Natural killer cell (primary cell): ENCODE measurements at regions not wholly inside any gene's neighbourhood (a gene's known extent, or its start where the extent isn't known, plus 50 kb on each side); places are given as distances from the start of the nearest gene placed in this dataset.

ENCODE experiments used
- ATAC-seq, 3 donors: fragments of 150-1000 bp in 2 of 3; fragments of 200-7000 bp in 1 of 3; cut with Tn5 transposase; 1 replicate in 1 of 3; 2 replicates in 2 of 3; pipeline ENCODE4 v1.10.0; 2021; ENCODE audit warnings: mild to moderate bottlenecking in 2 of 3, moderate library complexity in 2 of 3
- DNase-seq, 2 donors: peaks; one replicate each; pipeline versions ENCODE4 v3.0.0 to v3.0.0-alpha.2; 2013 to 2021; ENCODE audit warnings: mixed read lengths in 1 of 2
- H3K27ac ChIP-seq: one replicate; pipeline ENCODE4 v1.5.1; 2013; ENCODE audit warnings: mild to moderate bottlenecking, low read length
- H3K27me3 ChIP-seq: one replicate; pipeline ENCODE4 v1.6.1; 2013; ENCODE audit warnings: low read length; ENCODE audit not compliant: control insufficient read depth, insufficient read depth
- H3K36me3 ChIP-seq: one replicate; pipeline ENCODE4 v1.6.1; 2013; ENCODE audit warnings: low read length; ENCODE audit not compliant: control insufficient read depth, insufficient read depth
- H3K4me1 ChIP-seq: one replicate; pipeline ENCODE4 v1.6.1; 2013; ENCODE audit warnings: low read length; ENCODE audit not compliant: control insufficient read depth, insufficient read depth
- H3K4me3 ChIP-seq: one replicate; pipeline ENCODE4 v1.5.1; 2013; ENCODE audit warnings: low read length
- H3K9me3 ChIP-seq: one replicate; pipeline ENCODE4 v1.6.1; 2013; ENCODE audit warnings: low read length; ENCODE audit not compliant: control insufficient read depth, insufficient read depth
- H3K27ac Mint-ChIP-seq, 2 donors: one replicate each; pipeline ENCODE4 v1.8.0; 2022; ENCODE audit warnings: mild to moderate bottlenecking in 2 of 2, mixed read lengths in 2 of 2, moderate library complexity in 1 of 2
- H3K27me3 Mint-ChIP-seq, 2 donors: one replicate each; pipeline ENCODE4 v1.8.0; 2022; ENCODE audit warnings: low read depth in 2 of 2, mixed read lengths in 2 of 2
- H3K36me3 Mint-ChIP-seq: one replicate; pipeline ENCODE4 v1.8.0; 2022; ENCODE audit warnings: mixed read lengths
- H3K4me1 Mint-ChIP-seq, 2 donors: one replicate each; pipeline ENCODE4 v1.8.0; 2022; ENCODE audit warnings: mixed read lengths in 2 of 2
- H3K4me3 Mint-ChIP-seq: one replicate; pipeline ENCODE4 v1.8.0; 2022; ENCODE audit warnings: mild to moderate bottlenecking, moderate library complexity, mixed read lengths
- H3K9me3 Mint-ChIP-seq, 2 donors: one replicate each; pipeline ENCODE4 v1.8.0; 2022; ENCODE audit warnings: mixed read lengths in 2 of 2
- CTCF ChIP-seq: fragments of 200-600 bp; IDR thresholded peaks from one replicate; pipeline ENCODE4 v1.8.0; 2022; ENCODE audit warnings: antibody characterized with exemption
- WGBS: methylation state at CpG from one replicate; pipeline ENCODE4 v1.1.7; 2013; ENCODE audit warnings: missing lambda C conversion rate; ENCODE audit not compliant: insufficient coverage; 5-methylcytosine and 5-hydroxymethylcytosine counted together
- intact Hi-C: fragments of 100-400 bp; cut with micrococcal nuclease; formaldehyde crosslinking; loops from one replicate; pipeline ENCODE4 v1.14.2; 2022

- Mint-ChIP-seq H3K4me3 (no peak overlapping the region), H3K4me1 (no peaks in the 10 kb centered on the region), H3K9me3 (peaks cover 3 to 10% of the 10 kb centered on the region in 2 donors), H3K27ac (no peak overlapping the region), H3K36me3 (no peaks in the 10 kb centered on the region), H3K27me3 (peaks cover 4% of the 10 kb centered on the region in 2 donors)
- WGBS = 100% methylated on average over 2 of the region's 3 CpGs
- TF ChIP-seq CTCF = no peak
- Histone ChIP-seq H3K36me3 (no peaks in the 10 kb centered on the region), H3K4me1 (no peaks in the 10 kb centered on the region), H3K27me3 (no peaks in the 10 kb centered on the region), H3K27ac (no peak overlapping the region), H3K9me3 (no peaks in the 10 kb centered on the region), H3K4me3 (no peak overlapping the region)
- intact Hi-C loops = no loop called here
- ATAC-seq (no peak), DNase-seq (no peak)
These were observed 208.1 kb upstream of the NPVF start for GRCh38 chr7:25436413-25436812.

GRCh38 chr7:25437308-25437707, 209.0 kb upstream of the NPVF start:
- Mint-ChIP-seq H3K27me3 (peaks cover 0 to 4% of the 10 kb centered on the region in 2 donors), H3K36me3 (no peaks in the 10 kb centered on the region), H3K9me3 (peaks cover 6 to 15% of the 10 kb centered on the region in 2 donors), H3K4me1 (no peaks in the 10 kb centered on the region), H3K27ac (no peak overlapping the region), H3K4me3 (no peak overlapping the region)
- Histone ChIP-seq H3K4me3 (no peak overlapping the region), H3K4me1 (no peaks in the 10 kb centered on the region), H3K9me3 (peaks cover 1% of the 10 kb centered on the region), H3K36me3 (no peaks in the 10 kb centered on the region), H3K27ac (no peak overlapping the region), H3K27me3 (no peaks in the 10 kb centered on the region)
- intact Hi-C loops = no loop called here
- DNase-seq (no peak), ATAC-seq (no peak)
- no peak for TF ChIP-seq CTCF

- no peaks in the 10 kb centered on the region for H3K4me1 ChIP-seq
- H3K9me3 Mint-ChIP-seq = peaks cover 16 to 24% of the 10 kb centered on the region in 2 donors
- no peak overlapping the region for H3K4me3 Mint-ChIP-seq
- no peaks in the 10 kb centered on the region for H3K36me3 ChIP-seq
- 68% methylated on average over 1 of the region's 1 CpG for WGBS
- no peak overlapping the region for H3K27ac Mint-ChIP-seq
- H3K4me1 Mint-ChIP-seq = no peaks in the 10 kb centered on the region
- ATAC-seq (no peak), DNase-seq (no peak)
- H3K9me3 ChIP-seq = peaks cover 13% of the 10 kb centered on the region
- H3K27me3 Mint-ChIP-seq = peaks cover 0 to 7% of the 10 kb centered on the region in 2 donors
- no peak for TF ChIP-seq CTCF
- intact Hi-C loops = no loop called here
- H3K4me3 ChIP-seq = no peak overlapping the region
- H3K36me3 Mint-ChIP-seq = peaks cover 18% of the 10 kb centered on the region
- no peak overlapping the region for H3K27ac ChIP-seq
- no peaks in the 10 kb centered on the region for H3K27me3 ChIP-seq
These were observed 216.7 kb upstream of the NPVF start for GRCh38 chr7:25444991-25445390.

- H3K36me3 ChIP-seq = no peaks in the 10 kb centered on the region
- ATAC-seq = no peak
- no peak overlapping the region for H3K27ac ChIP-seq
- H3K27me3 ChIP-seq = no peaks in the 10 kb centered on the region
- peaks cover 10% of the 10 kb centered on the region for H3K36me3 Mint-ChIP-seq
- intact Hi-C loops = no loop called here
- DNase-seq = no peak
- no peak overlapping the region for H3K27ac Mint-ChIP-seq
- peaks cover 11% of the 10 kb centered on the region for H3K9me3 ChIP-seq
- TF ChIP-seq CTCF = no peak
- no CpG with 5 or more reads among the region's 2 CpGs for WGBS
- H3K27me3 Mint-ChIP-seq = peaks cover 0 to 7% of the 10 kb centered on the region in 2 donors
- H3K4me1 Mint-ChIP-seq = no peaks in the 10 kb centered on the region
- no peak overlapping the region for H3K4me3 Mint-ChIP-seq
- H3K9me3 Mint-ChIP-seq = peaks cover 5 to 9% of the 10 kb centered on the region in 2 donors
- no peaks in the 10 kb centered on the region for H3K4me1 ChIP-seq
- H3K4me3 ChIP-seq = no peak overlapping the region
These were observed 220.0 kb upstream of the NPVF start for GRCh38 chr7:25448301-25448700.
